HL-60 (cell line): ENCODE measurements at regions not wholly inside any gene's neighbourhood (a gene's known extent, or its start where the extent isn't known, plus 50 kb on each side); places are given as distances from the start of the nearest gene placed in this dataset.

ENCODE experiments used
- CTCF ChIP-seq: IDR thresholded peaks from one replicate; pipeline ENCODE4 v1.5.1; 2011; ENCODE audit warnings: low read length, control low read depth, inconsistent platforms; ENCODE audit not compliant: insufficient read depth
- GABPA ChIP-seq: IDR thresholded peaks from 2 replicates; pipeline ENCODE4 v1.6.1; 2012; ENCODE audit warnings: low read depth
- POLR2AphosphoS5 ChIP-seq: IDR thresholded peaks from 2 replicates; pipeline ENCODE4 v1.6.1; 2012; ENCODE audit warnings: low read depth
- REST ChIP-seq: IDR thresholded peaks from 2 replicates; pipeline ENCODE4 v1.6.1; 2012; ENCODE audit warnings: low read depth; ENCODE audit not compliant: insufficient replicate concordance
- SPI1 ChIP-seq: IDR thresholded peaks from 2 replicates; pipeline ENCODE4 v1.6.1; 2012; ENCODE audit warnings: low read depth, mild to moderate bottlenecking, borderline replicate concordance

- TF ChIP-seq CTCF (no peak), SPI1 (no peak), POLR2AphosphoS5 (no peak), REST (no peak), GABPA (no peak)
Measured at GRCh38 chr21:20515446-20515845, 482.8 kb upstream of the NCAM2 start.
